Activated CD4-positive, alpha-beta memory T cell treated with anti-CD3 and anti-CD28 coated beads, Interleukin-2, amount 10 ng/mL, durations not matched to agents 7 days and 5 days (primary cell): ENCODE measurements at regions not wholly inside any gene's neighbourhood (a gene's known extent, or its start where the extent isn't known, plus 50 kb on each side); places are given as distances from the start of the nearest gene placed in this dataset.
"Not testable (repeated sequence)": the region's sequence is repeated elsewhere in the genome, so short reads cannot be mapped to it uniquely, and the experiment has no call there.

Experiments used
- CTCF ChIA-PET: fragments of 350-600 bp; sonication (Branson Sonifier 250); formaldehyde crosslinking; loops from one replicate; lab custom pipeline; 2021; ENCODE audit warnings: antibody characterized with exemption, inconsistent platforms; lab: Charles Lee
- POLR2A ChIA-PET: fragments of 350-600 bp; sonication (Branson Sonifier 250); formaldehyde crosslinking; loops from one replicate; lab custom pipeline; 2021; ENCODE audit warnings: antibody characterized with exemption; lab: Charles Lee
- DNase-seq: peaks from one replicate; pipeline ENCODE4 v3.0.0-alpha.2; 2020
- H3K27ac Mint-ChIP-seq: one replicate; pipeline ENCODE4 v1.8.0; 2021; ENCODE audit warnings: mild to moderate bottlenecking, mixed read lengths
- H3K27me3 Mint-ChIP-seq: one replicate; pipeline ENCODE4 v1.8.0; 2021; ENCODE audit warnings: mixed read lengths
- H3K36me3 Mint-ChIP-seq: one replicate; pipeline ENCODE4 v1.8.0; 2021; ENCODE audit warnings: low read depth, mixed read lengths
- H3K4me1 Mint-ChIP-seq: one replicate; pipeline ENCODE4 v1.8.0; 2021; ENCODE audit warnings: mixed read lengths
- H3K4me3 Mint-ChIP-seq: one replicate; pipeline ENCODE4 v1.8.0; 2021; ENCODE audit warnings: mild to moderate bottlenecking, mixed read lengths
- H3K9me3 Mint-ChIP-seq: one replicate; pipeline ENCODE4 v1.8.0; 2021; ENCODE audit warnings: mixed read lengths

GRCh38 chr12:70008944-70009343 is 183.9 kb downstream of the MYRFL start:
- no peak for DNase-seq
- POLR2A ChIA-PET: no interaction called here
- no peak overlapping the region for H3K4me3 Mint-ChIP-seq
- CTCF ChIA-PET: no interaction called here
- H3K4me1 Mint-ChIP-seq: no peaks in the 10 kb centered on the region
- no peaks in the 10 kb centered on the region for H3K27me3 Mint-ChIP-seq
- H3K9me3 Mint-ChIP-seq: peaks cover 6% of the 10 kb centered on the region
- H3K27ac Mint-ChIP-seq: no peak overlapping the region
- no peaks in the 10 kb centered on the region for H3K36me3 Mint-ChIP-seq

- Mint-ChIP-seq H3K9me3 (peaks cover 6% of the 10 kb centered on the region), H3K27me3 (no peaks in the 10 kb centered on the region), H3K36me3 (no peaks in the 10 kb centered on the region), H3K27ac (no peak overlapping the region), H3K4me3 (no peak overlapping the region), H3K4me1 (no peaks in the 10 kb centered on the region)
- POLR2A ChIA-PET: no interaction called here
- CTCF ChIA-PET: no interaction called here
- no peak for DNase-seq
Measured at GRCh38 chr12:70011353-70011752, 186.3 kb downstream of the MYRFL start.

- H3K9me3 Mint-ChIP-seq, H3K27me3 Mint-ChIP-seq, H3K4me1 Mint-ChIP-seq, H3K27ac Mint-ChIP-seq, H3K36me3 Mint-ChIP-seq, POLR2A ChIA-PET, DNase-seq, CTCF ChIA-PET, H3K4me3 Mint-ChIP-seq: not testable (repeated sequence)
Measured at GRCh38 chr12:70013016-70013415, 188.0 kb downstream of the MYRFL start.

- Mint-ChIP-seq H3K27ac (no peak overlapping the region), H3K9me3 (no peaks in the 10 kb centered on the region), H3K27me3 (peaks cover 7% of the 10 kb centered on the region), H3K4me1 (no peaks in the 10 kb centered on the region), H3K36me3 (no peaks in the 10 kb centered on the region), H3K4me3 (no peak overlapping the region)
- CTCF ChIA-PET: no interaction called here
- POLR2A ChIA-PET: no interaction called here
- DNase-seq: no peak
Measured at GRCh38 chr12:70028515-70028914, 203.5 kb downstream of the MYRFL start.

- POLR2A ChIA-PET: no interaction called here
- no peaks in the 10 kb centered on the region for H3K4me1 Mint-ChIP-seq
Measured at GRCh38 chr12:70028918-70029317, 203.9 kb downstream of the MYRFL start.

GRCh38 chr12:70031046-70031445 is 206.0 kb downstream of the MYRFL start:
- no peak for DNase-seq
- H3K27ac Mint-ChIP-seq: no peak overlapping the region
- ChIA-PET POLR2A (no interaction called here), CTCF (no interaction called here)
- no peaks in the 10 kb centered on the region for H3K9me3 Mint-ChIP-seq
- no peaks in the 10 kb centered on the region for H3K36me3 Mint-ChIP-seq
- H3K4me3 Mint-ChIP-seq: no peak overlapping the region
- H3K27me3 Mint-ChIP-seq: peaks cover 14% of the 10 kb centered on the region
- no peaks in the 10 kb centered on the region for H3K4me1 Mint-ChIP-seq

More at GRCh38 chr12:70028918-70029317, 203.9 kb downstream of the MYRFL start:
- Mint-ChIP-seq H3K27me3 (peaks cover 8% of the 10 kb centered on the region), H3K27ac (no peak overlapping the region), H3K4me3 (no peak overlapping the region), H3K36me3 (no peaks in the 10 kb centered on the region), H3K9me3 (no peaks in the 10 kb centered on the region)
- CTCF ChIA-PET: no interaction called here
- DNase-seq: no peak

- no peaks in the 10 kb centered on the region for H3K4me1 Mint-ChIP-seq
- H3K27ac Mint-ChIP-seq: no peak overlapping the region
- ChIA-PET CTCF (no interaction called here), POLR2A (no interaction called here)
- H3K36me3 Mint-ChIP-seq: no peaks in the 10 kb centered on the region
- H3K4me3 Mint-ChIP-seq: no peak overlapping the region
- no peaks in the 10 kb centered on the region for H3K9me3 Mint-ChIP-seq
- DNase-seq: no peak
- H3K27me3 Mint-ChIP-seq: peaks cover 14% of the 10 kb centered on the region
Measured at GRCh38 chr12:70032076-70032475, 207.0 kb downstream of the MYRFL start.

GRCh38 chr12:70033310-70033709 is 208.3 kb downstream of the MYRFL start:
- no peak overlapping the region for H3K27ac Mint-ChIP-seq
- POLR2A ChIA-PET: no interaction called here
- CTCF ChIA-PET: no interaction called here
- no peaks in the 10 kb centered on the region for H3K36me3 Mint-ChIP-seq
- peaks cover 14% of the 10 kb centered on the region for H3K27me3 Mint-ChIP-seq
- no peak overlapping the region for H3K4me3 Mint-ChIP-seq
- no peak for DNase-seq
- no peaks in the 10 kb centered on the region for H3K4me1 Mint-ChIP-seq
- no peaks in the 10 kb centered on the region for H3K9me3 Mint-ChIP-seq

GRCh38 chr12:70040141-70040540 is 203.1 kb upstream of the CNOT2 start:
- POLR2A ChIA-PET: no interaction called here
- H3K4me3 Mint-ChIP-seq: no peak overlapping the region

GRCh38 chr12:70042675-70043074 is 200.6 kb upstream of the CNOT2 start:
- H3K4me3 Mint-ChIP-seq: no peak overlapping the region
- no peaks in the 10 kb centered on the region for H3K36me3 Mint-ChIP-seq
- no peak overlapping the region for H3K27ac Mint-ChIP-seq
- CTCF ChIA-PET: no interaction called here
- H3K4me1 Mint-ChIP-seq: no peaks in the 10 kb centered on the region
- H3K27me3 Mint-ChIP-seq: peaks cover 15% of the 10 kb centered on the region
- no peaks in the 10 kb centered on the region for H3K9me3 Mint-ChIP-seq
- POLR2A ChIA-PET: no interaction called here
- no peak for DNase-seq

More at GRCh38 chr12:70040141-70040540, 203.1 kb upstream of the CNOT2 start:
- peaks cover 7% of the 10 kb centered on the region for H3K27me3 Mint-ChIP-seq
- no peaks in the 10 kb centered on the region for H3K9me3 Mint-ChIP-seq
- no peak overlapping the region for H3K27ac Mint-ChIP-seq
- no peaks in the 10 kb centered on the region for H3K36me3 Mint-ChIP-seq
- H3K4me1 Mint-ChIP-seq: no peaks in the 10 kb centered on the region
- CTCF ChIA-PET: no interaction called here
- no peak for DNase-seq

GRCh38 chr12:70043490-70044138 is 199.6 kb upstream of the CNOT2 start:
- no peaks in the 10 kb centered on the region for H3K9me3 Mint-ChIP-seq
- no peak overlapping the region for H3K27ac Mint-ChIP-seq
- no peak overlapping the region for H3K4me3 Mint-ChIP-seq
- no peaks in the 10 kb centered on the region for H3K4me1 Mint-ChIP-seq
- no peaks in the 10 kb centered on the region for H3K36me3 Mint-ChIP-seq
- CTCF ChIA-PET: no interaction called here
- DNase-seq: no peak
- POLR2A ChIA-PET: no interaction called here
- H3K27me3 Mint-ChIP-seq: peaks cover 15% of the 10 kb centered on the region

- Mint-ChIP-seq H3K36me3 (no peaks in the 10 kb centered on the region), H3K9me3 (no peaks in the 10 kb centered on the region), H3K27ac (no peak overlapping the region), H3K27me3 (peaks cover 14% of the 10 kb centered on the region), H3K4me1 (peaks cover 4% of the 10 kb centered on the region), H3K4me3 (no peak overlapping the region)
- no peak for DNase-seq
- CTCF ChIA-PET: no interaction called here
- POLR2A ChIA-PET: no interaction called here
Measured at GRCh38 chr12:70044167-70044566, 199.1 kb upstream of the CNOT2 start.

GRCh38 chr12:70045036-70045435 is 198.2 kb upstream of the CNOT2 start:
- Mint-ChIP-seq H3K27ac (no peak overlapping the region), H3K4me3 (no peak overlapping the region), H3K27me3 (peaks cover 11% of the 10 kb centered on the region), H3K9me3 (no peaks in the 10 kb centered on the region), H3K4me1 (peaks cover 11% of the 10 kb centered on the region), H3K36me3 (no peaks in the 10 kb centered on the region)
- CTCF ChIA-PET: no interaction called here
- DNase-seq: no peak
- POLR2A ChIA-PET: no interaction called here

GRCh38 chr12:70045514-70045913 is 197.7 kb upstream of the CNOT2 start:
- CTCF ChIA-PET: no interaction called here
- H3K36me3 Mint-ChIP-seq: no peaks in the 10 kb centered on the region
- peaks cover 16% of the 10 kb centered on the region for H3K4me1 Mint-ChIP-seq
- H3K9me3 Mint-ChIP-seq: no peaks in the 10 kb centered on the region
- peaks cover 11% of the 10 kb centered on the region for H3K27me3 Mint-ChIP-seq
- POLR2A ChIA-PET: no interaction called here
- H3K4me3 Mint-ChIP-seq: no peak overlapping the region
- H3K27ac Mint-ChIP-seq: no peak overlapping the region
- no peak for DNase-seq
